A549 (cell line): ENCODE measurements at regions not wholly inside any gene's neighbourhood (a gene's known extent, or its start where the extent isn't known, plus 50 kb on each side); places are given as distances from the start of the nearest gene placed in this dataset.

Experiments
- ATAC-seq, 2 experiments: fragments of 200-7000 bp in 1 of 2; fragments of >200 bp in 1 of 2; cut with Nextera tagmentation in 1 of 2; cut with Tn5 transposase in 1 of 2; 3 replicates each; pipeline versions ENCODE4 v1.8.0 to v1.9.1; 2018 to 2020; ENCODE audit warnings: mild to moderate bottlenecking in 1 of 2, moderate library complexity in 1 of 2
- CTCF ChIA-PET: fragments of 300-600 bp; sonication (Branson Sonifier 250); formaldehyde crosslinking; extraction: SDS; loops from one replicate; lab custom pipeline; 2021; ENCODE audit warnings: antibody characterized with exemption, inconsistent platforms; lab: Yijun Ruan, JAX
- POLR2A ChIA-PET: fragments of 350-600 bp; formaldehyde crosslinking; extraction: SDS; loops from one replicate; lab custom pipeline; 2021; ENCODE audit warnings: antibody characterized with exemption, inconsistent platforms; lab: Yijun Ruan, JAX
- DNase-seq, 2 experiments: peaks; one replicate each; pipeline versions ENCODE4 v3.0.0 to v3.0.0-alpha.2; 2011 to 2016; ENCODE audit warnings: low read depth in 1 of 2, low spot score in 1 of 2
- FAIRE-seq: peaks from 2 replicates; lab custom pipeline; 2011; peaks lifted over from hg19 to GRCh38; lab: Jason Lieb, UNC
- H3K27ac ChIP-seq, 2 experiments: fragments of >200 bp; sonication (Bioruptor Twin); formaldehyde crosslinking; 3 replicates each; pipeline ENCODE4 v1.5.1; 2016 to 2017
- H3K4me1 ChIP-seq: fragments of >200 bp; sonication (Bioruptor Twin); formaldehyde crosslinking; 3 replicates; pipeline ENCODE4 v1.6.1; 2016
- H3K4me2 ChIP-seq: fragments of >200 bp; sonication (Bioruptor Twin); formaldehyde crosslinking; 3 replicates; pipeline ENCODE4 v1.6.1; 2016
- H3K4me3 ChIP-seq: fragments of >200 bp; sonication (Bioruptor Twin); formaldehyde crosslinking; 3 replicates; pipeline ENCODE4 v1.5.1; 2016
- H3K9me3 ChIP-seq: fragments of >200 bp; sonication (Bioruptor Twin); formaldehyde crosslinking; 3 replicates; pipeline ENCODE4 v1.6.1; 2016
- CHD2 ChIP-seq: fragments of 150-350 bp; IDR thresholded peaks from 2 replicates; pipeline ENCODE4 v1.6.1; 2014; ENCODE audit warnings: low read length; ENCODE audit not compliant: partially characterized antibody
- EHMT2 ChIP-seq: fragments of 200-600 bp; sonication (generic); IDR thresholded peaks from 2 replicates; pipeline ENCODE4 v1.6.1; 2016; ENCODE audit warnings: antibody characterized with exemption, low read depth, mild to moderate bottlenecking, moderate library complexity
- EP300 ChIP-seq, 2 experiments: fragments of >200 bp; sonication (Bioruptor Twin); formaldehyde crosslinking; IDR thresholded peaks; 2 replicates in 1 of 2; 3 replicates in 1 of 2; pipeline ENCODE4 v1.6.1; 2016 to 2017
- ESRRA ChIP-seq: fragments of 150-350 bp; IDR thresholded peaks from 2 replicates; pipeline ENCODE4 v1.6.1; 2014; ENCODE audit warnings: mild to moderate bottlenecking, low read length, borderline replicate concordance
- FOSB ChIP-seq: fragments of 250-450 bp; sonication (Bioruptor Pico); IDR thresholded peaks from 2 replicates; pipeline ENCODE4 v1.5.0; 2020; ENCODE audit warnings: mild to moderate bottlenecking, moderate library complexity
- FOSL2 ChIP-seq, 2 experiments: fragments of 450-650 bp in 1 of 2; fragments of >200 bp in 1 of 2; sonication (Bioruptor Twin) in 1 of 2; formaldehyde crosslinking; IDR thresholded peaks; 2 replicates each; pipeline versions ENCODE4 v1.5.0 to v1.6.1; 2016 to 2020; ENCODE audit warnings: mild to moderate bottlenecking in 1 of 2, moderate library complexity in 1 of 2
- FOXS1 ChIP-seq: fragments of 250-450 bp; sonication (Bioruptor Pico); IDR thresholded peaks from 2 replicates; pipeline ENCODE4 v1.5.0; 2020; ENCODE audit warnings: mild to moderate bottlenecking, moderate library complexity
- HOXA7 ChIP-seq: fragments of 250-450 bp; sonication (Bioruptor Pico); IDR thresholded peaks from 2 replicates; pipeline ENCODE4 v1.5.0; 2020; ENCODE audit warnings: mild to moderate bottlenecking, moderate library complexity
- JUN ChIP-seq, 2 experiments: fragments of >200 bp; sonication (Bioruptor Twin); formaldehyde crosslinking; IDR thresholded peaks; 2 replicates in 1 of 2; 3 replicates in 1 of 2; pipeline ENCODE4 v1.6.1; 2016 to 2017
- KDM1A ChIP-seq: fragments of 200-600 bp; sonication (generic); IDR thresholded peaks from 2 replicates; pipeline ENCODE4 v1.6.1; 2016; ENCODE audit warnings: low read depth, mild to moderate bottlenecking
- KDM5A ChIP-seq: fragments of 200-600 bp; sonication (generic); IDR thresholded peaks from 2 replicates; pipeline ENCODE4 v1.6.1; 2016; ENCODE audit warnings: antibody characterized with exemption, mild to moderate bottlenecking
- MAFK ChIP-seq: fragments of 450-650 bp; IDR thresholded peaks from 2 replicates; pipeline ENCODE4 v1.6.1; 2014; ENCODE audit not compliant: partially characterized antibody
- MYC ChIP-seq: IDR thresholded peaks from 2 replicates; pipeline ENCODE4 v1.6.1; 2012; ENCODE audit warnings: mild to moderate bottlenecking, inconsistent platforms, low read length, improper control_type of control experiment, borderline replicate concordance
- NPAS2 ChIP-seq: fragments of 250-450 bp; sonication (Bioruptor Pico); IDR thresholded peaks from 2 replicates; pipeline ENCODE4 v1.8.0; 2022; ENCODE audit warnings: mild to moderate bottlenecking, moderate library complexity, borderline replicate concordance
- RARB ChIP-seq: fragments of 250-450 bp; sonication (Bioruptor Pico); IDR thresholded peaks from 2 replicates; pipeline ENCODE4 v1.8.0; 2021; ENCODE audit warnings: mild to moderate bottlenecking, moderate library complexity
- SMC3 ChIP-seq: fragments of >200 bp; sonication (Bioruptor Twin); formaldehyde crosslinking; IDR thresholded peaks from 3 replicates; pipeline ENCODE4 v1.6.1; 2018; ENCODE audit warnings: inconsistent platforms
- TFCP2L1 ChIP-seq: fragments of 250-450 bp; sonication (Bioruptor Pico); IDR thresholded peaks from 2 replicates; pipeline ENCODE4 v1.5.0; 2021; ENCODE audit warnings: mild to moderate bottlenecking
- ZC3H11A ChIP-seq: fragments of 450-650 bp; IDR thresholded peaks from 2 replicates; pipeline ENCODE4 v1.6.1; 2014; ENCODE audit warnings: antibody characterized with exemption, mild to moderate bottlenecking
- WGBS: methylation state at CpG from one replicate; pipeline ENCODE4 v1.1.6; 2017; ENCODE audit errors: missing lambda C conversion rate; 5-methylcytosine and 5-hydroxymethylcytosine counted together
- TF ChIP-seq, protein P1 (sequence below): fragments of 250-450 bp; sonication (Bioruptor Pico); IDR thresholded peaks from 2 replicates; pipeline ENCODE4 v1.5.0; 2020; ENCODE audit warnings: low read depth, mild to moderate bottlenecking, moderate library complexity
- TF ChIP-seq, protein P2 (sequence below): IDR thresholded peaks from 2 replicates; pipeline ENCODE4 v1.6.1; 2012
- TF ChIP-seq, protein P3 (sequence below): fragments of 250-450 bp; sonication (Bioruptor Pico); IDR thresholded peaks from 2 replicates; pipeline ENCODE4 v1.5.0; 2021; ENCODE audit warnings: mild to moderate bottlenecking, moderate library complexity, borderline replicate concordance
- TF ChIP-seq, protein P4 (sequence below): fragments of >200 bp; sonication (Bioruptor Twin); formaldehyde crosslinking; IDR thresholded peaks from 2 replicates; pipeline ENCODE4 v1.6.1; 2016

DNA sequence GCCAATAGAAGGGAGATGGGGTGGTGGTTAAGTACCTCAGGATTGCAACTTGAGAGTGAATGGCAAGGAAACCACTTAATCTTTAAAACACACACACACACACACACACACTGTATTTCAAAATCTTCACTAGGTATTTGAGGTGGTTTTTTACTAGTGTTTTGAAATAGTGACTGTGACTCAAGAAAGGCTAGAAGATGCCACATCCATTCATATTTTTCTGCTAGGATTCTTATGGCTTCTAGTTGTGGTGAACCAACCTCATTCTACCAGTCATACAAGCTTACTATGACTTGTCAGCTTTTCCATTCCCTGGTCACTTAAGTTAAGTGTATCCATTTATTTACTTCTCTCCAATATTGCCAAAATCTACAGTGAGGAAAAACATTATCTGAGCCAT lies 519.4 kb upstream of the JAG1 start (continued):
- TF ChIP-seq, protein P1, sequence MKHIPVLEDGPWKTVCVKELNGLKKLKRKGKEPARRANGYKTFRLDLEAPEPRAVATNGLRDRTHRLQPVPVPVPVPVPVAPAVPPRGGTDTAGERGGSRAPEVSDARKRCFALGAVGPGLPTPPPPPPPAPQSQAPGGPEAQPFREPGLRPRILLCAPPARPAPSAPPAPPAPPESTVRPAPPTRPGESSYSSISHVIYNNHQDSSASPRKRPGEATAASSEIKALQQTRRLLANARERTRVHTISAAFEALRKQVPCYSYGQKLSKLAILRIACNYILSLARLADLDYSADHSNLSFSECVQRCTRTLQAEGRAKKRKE: no peak
- TF ChIP-seq ESRRA (no peak), RARB (CRISPR knock-in tag) (no peak), ZC3H11A (no peak), FOSL2 (IDR thresholded peaks at IDR 0.05) (no peak), FOSL2 (CRISPR knock-in tag; IDR thresholded peaks at IDR 0.05) (no peak), HOXA7 (CRISPR knock-in tag) (no peak), EHMT2 (no peak), MAFK (no peak), KDM5A (no peak), SMC3 (no peak), CHD2 (no peak), MYC (no peak), FOXS1 (CRISPR knock-in tag) (no peak)

DNA sequence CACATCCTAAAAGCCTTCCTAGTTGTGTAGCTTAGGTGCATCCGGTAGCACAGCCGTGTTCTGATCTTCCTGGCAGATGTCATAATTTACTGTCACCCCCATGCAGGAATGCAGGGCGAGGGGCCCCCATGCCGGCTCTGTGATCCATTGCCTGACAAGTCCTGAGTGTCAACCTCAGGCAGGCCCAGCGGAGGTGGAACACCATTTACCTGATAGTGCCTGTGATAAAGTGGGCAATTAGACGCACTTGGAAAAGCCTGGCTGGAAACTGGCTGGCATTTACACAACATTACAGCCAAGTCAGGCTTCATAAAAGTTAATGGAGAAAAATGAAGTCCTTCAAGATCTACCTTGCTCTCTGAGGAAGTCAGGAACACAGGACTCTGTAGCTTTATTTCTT lies 521.4 kb upstream of the JAG1 start:
- FAIRE-seq: no peak
- DNase-seq: no peak
- ChIA-PET POLR2A (no interaction called here), CTCF (interaction anchor here (1.0 to 4.6 kb wide), 4 partner anchors 10 to 18 kb away, joined by 3 to 24 read pairs (median 6); no protein-coding TSS in a partner anchor)
- Histone ChIP-seq H3K27ac (peak overlapping the region in 1 of 2 experiments; percentile 11; a peak in 2 of 6 replicates), H3K4me3 (no peak overlapping the region), H3K9me3 (no peaks in the 10 kb centered on the region), H3K4me2 (no peak overlapping the region), H3K4me1 (peaks cover 13% of the 10 kb centered on the region; the same call in 2 of the 3 replicates)
- 86% methylated on average over 6 of the region's 6 CpGs for WGBS
- TF ChIP-seq NPAS2 (CRISPR knock-in tag) (no peak), ZC3H11A (no peak), KDM1A (no peak), EP300 (IDR thresholded peaks at IDR 0.05) (no peak), JUN (IDR thresholded peaks at IDR 0.05) (no peak), TFCP2L1 (CRISPR knock-in tag) (no peak), FOSB (CRISPR knock-in tag) (no peak)
- TF ChIP-seq, protein P2, sequence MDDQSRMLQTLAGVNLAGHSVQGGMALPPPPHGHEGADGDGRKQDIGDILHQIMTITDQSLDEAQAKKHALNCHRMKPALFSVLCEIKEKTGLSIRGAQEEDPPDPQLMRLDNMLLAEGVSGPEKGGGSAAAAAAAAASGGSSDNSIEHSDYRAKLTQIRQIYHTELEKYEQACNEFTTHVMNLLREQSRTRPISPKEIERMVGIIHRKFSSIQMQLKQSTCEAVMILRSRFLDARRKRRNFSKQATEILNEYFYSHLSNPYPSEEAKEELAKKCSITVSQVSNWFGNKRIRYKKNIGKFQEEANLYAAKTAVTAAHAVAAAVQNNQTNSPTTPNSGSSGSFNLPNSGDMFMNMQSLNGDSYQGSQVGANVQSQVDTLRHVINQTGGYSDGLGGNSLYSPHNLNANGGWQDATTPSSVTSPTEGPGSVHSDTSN: no peak
- TF ChIP-seq, protein P3, sequence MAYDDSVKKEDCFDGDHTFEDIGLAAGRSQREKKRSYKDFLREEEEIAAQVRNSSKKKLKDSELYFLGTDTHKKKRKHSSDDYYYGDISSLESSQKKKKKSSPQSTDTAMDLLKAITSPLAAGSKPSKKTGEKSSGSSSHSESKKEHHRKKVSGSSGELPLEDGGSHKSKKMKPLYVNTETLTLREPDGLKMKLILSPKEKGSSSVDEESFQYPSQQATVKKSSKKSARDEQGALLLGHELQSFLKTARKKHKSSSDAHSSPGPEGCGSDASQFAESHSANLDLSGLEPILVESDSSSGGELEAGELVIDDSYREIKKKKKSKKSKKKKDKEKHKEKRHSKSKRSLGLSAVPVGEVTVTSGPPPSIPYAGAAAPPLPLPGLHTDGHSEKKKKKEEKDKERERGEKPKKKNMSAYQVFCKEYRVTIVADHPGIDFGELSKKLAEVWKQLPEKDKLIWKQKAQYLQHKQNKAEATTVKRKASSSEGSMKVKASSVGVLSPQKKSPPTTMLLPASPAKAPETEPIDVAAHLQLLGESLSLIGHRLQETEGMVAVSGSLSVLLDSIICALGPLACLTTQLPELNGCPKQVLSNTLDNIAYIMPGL (CRISPR knock-in tag): no peak
- TF ChIP-seq, protein P4, sequence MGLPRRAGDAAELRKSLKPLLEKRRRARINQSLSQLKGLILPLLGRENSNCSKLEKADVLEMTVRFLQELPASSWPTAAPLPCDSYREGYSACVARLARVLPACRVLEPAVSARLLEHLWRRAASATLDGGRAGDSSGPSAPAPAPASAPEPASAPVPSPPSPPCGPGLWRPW: no peak
- ATAC-seq: no peak
